WTC11 (cell line): ENCODE measurements at regions not wholly inside any gene's neighbourhood (a gene's known extent, or its start where the extent isn't known, plus 50 kb on each side); places are given as distances from the start of the nearest gene placed in this dataset.

Experiments
- ATAC-seq: fragments of 200-7000 bp; cut with Tn5 transposase; 2 replicates; pipeline ENCODE4 v1.10.0; 2021; ENCODE audit warnings: mild to moderate bottlenecking, moderate library complexity
- CTCF ChIA-PET: fragments of 300-600 bp; sonication (Branson Sonifier 250); formaldehyde crosslinking; loops from one replicate; lab custom pipeline; 2021; ENCODE audit warnings: antibody characterized with exemption; lab: Charles Lee
- POLR2A ChIA-PET: fragments of 350-600 bp; sonication (Branson Sonifier 250); formaldehyde crosslinking; loops from one replicate; lab custom pipeline; 2021; ENCODE audit warnings: antibody characterized with exemption; lab: Charles Lee
- DNase-seq: peaks from one replicate; pipeline ENCODE4 v3.0.0; 2021; ENCODE audit warnings: low spot score
- H3K27ac Mint-ChIP-seq: 2 replicates; pipeline ENCODE4 v1.8.0; 2021; ENCODE audit warnings: mixed read lengths
- H3K27me3 Mint-ChIP-seq: 2 replicates; pipeline ENCODE4 v1.8.0; 2021; ENCODE audit warnings: low read depth, mild to moderate bottlenecking, moderate library complexity, mixed read lengths
- H3K36me3 Mint-ChIP-seq: 2 replicates; pipeline ENCODE4 v1.8.0; 2021; ENCODE audit warnings: mixed read lengths
- H3K4me1 Mint-ChIP-seq: 2 replicates; pipeline ENCODE4 v1.8.0; 2022; ENCODE audit warnings: mixed read lengths
- H3K4me3 Mint-ChIP-seq: 2 replicates; pipeline ENCODE4 v1.8.0; 2021; ENCODE audit warnings: mild to moderate bottlenecking, moderate library complexity, mixed read lengths
- H3K9me3 Mint-ChIP-seq: 2 replicates; pipeline ENCODE4 v1.8.0; 2021; ENCODE audit warnings: mixed read lengths
- ATF1 ChIP-seq: sonication (generic); formaldehyde crosslinking; IDR thresholded peaks from 2 replicates; pipeline ENCODE4 v1.8.1; 2023; ENCODE audit warnings: mild to moderate bottlenecking, moderate library complexity, missing genetic modification reagents
- HMGA2 ChIP-seq: fragments of 250-450 bp; sonication (Bioruptor Pico); IDR thresholded peaks from 2 replicates; pipeline ENCODE4 v1.4.0; 2021; ENCODE audit warnings: mild to moderate bottlenecking, moderate library complexity
- KAT7 ChIP-seq: sonication (generic); formaldehyde crosslinking; IDR thresholded peaks from 2 replicates; pipeline ENCODE4 v1.8.1; 2023; ENCODE audit warnings: missing genetic modification reagents, mild to moderate bottlenecking, borderline replicate concordance
- MXD4 ChIP-seq: fragments of 250-450 bp; sonication (Bioruptor Pico); IDR thresholded peaks from 2 replicates; pipeline ENCODE4 v1.8.0; 2021; ENCODE audit warnings: mild to moderate bottlenecking, moderate library complexity, borderline replicate concordance
- NFATC4 ChIP-seq: fragments of 250-450 bp; sonication (Bioruptor Pico); IDR thresholded peaks from 2 replicates; pipeline ENCODE4 v1.9.0; 2021; ENCODE audit warnings: mild to moderate bottlenecking
- NFYB ChIP-seq: sonication (generic); formaldehyde crosslinking; conservative IDR thresholded peaks from 2 replicates; pipeline ENCODE4 v1.8.0; 2022; ENCODE audit warnings: low read depth, missing genetic modification reagents
- OVOL2 ChIP-seq: fragments of 250-450 bp; sonication (Bioruptor Pico); IDR thresholded peaks from 2 replicates; pipeline ENCODE4 v1.9.0; 2021; ENCODE audit warnings: mild to moderate bottlenecking, borderline replicate concordance
- PRRX2 ChIP-seq: fragments of 250-450 bp; sonication (Bioruptor Pico); IDR thresholded peaks from 2 replicates; pipeline ENCODE4 v1.8.0; 2021; ENCODE audit warnings: mild to moderate bottlenecking
- TCF7 ChIP-seq: sonication (generic); formaldehyde crosslinking; IDR thresholded peaks from 2 replicates; pipeline ENCODE4 v1.8.0; 2022; ENCODE audit warnings: mild to moderate bottlenecking, low read depth, missing genetic modification reagents, moderate library complexity
- ZNF416 ChIP-seq: fragments of 250-450 bp; sonication (Bioruptor Pico); IDR thresholded peaks from 2 replicates; pipeline ENCODE4 v1.9.0; 2021; ENCODE audit warnings: mild to moderate bottlenecking, inconsistent platforms
- ZNF671 ChIP-seq: fragments of 250-450 bp; sonication (Bioruptor Pico); IDR thresholded peaks from 2 replicates; pipeline ENCODE4 v1.8.0; 2021; ENCODE audit warnings: mild to moderate bottlenecking
- TF ChIP-seq, protein P1 (sequence below): sonication (generic); formaldehyde crosslinking; IDR thresholded peaks from 2 replicates; pipeline ENCODE4 v1.8.1; 2022; ENCODE audit warnings: mild to moderate bottlenecking, missing genetic modification reagents, moderate library complexity, borderline replicate concordance
- TF ChIP-seq, protein P2 (sequence below): fragments of 250-450 bp; sonication (Bioruptor Pico); IDR thresholded peaks from 2 replicates; pipeline ENCODE4 v1.9.0; 2021; ENCODE audit warnings: moderate library complexity, mild to moderate bottlenecking, inconsistent platforms, borderline replicate concordance
- TF ChIP-seq, protein P3 (sequence below): sonication (generic); formaldehyde crosslinking; IDR thresholded peaks from 2 replicates; pipeline ENCODE4 v1.8.1; 2023; ENCODE audit warnings: mild to moderate bottlenecking, missing genetic modification reagents
- TF ChIP-seq, protein P4 (sequence below): fragments of 250-450 bp; sonication (Bioruptor Pico); conservative IDR thresholded peaks from 2 replicates; pipeline ENCODE4 v1.9.0; 2021; ENCODE audit warnings: mild to moderate bottlenecking
- TF ChIP-seq, protein P5 (sequence below): sonication (generic); formaldehyde crosslinking; IDR thresholded peaks from 2 replicates; pipeline ENCODE4 v1.8.1; 2022; ENCODE audit warnings: low read depth, mild to moderate bottlenecking, moderate library complexity, missing genetic modification reagents, borderline replicate concordance
- TF ChIP-seq, protein P6 (sequence below): sonication (generic); formaldehyde crosslinking; IDR thresholded peaks from 2 replicates; pipeline ENCODE4 v1.8.0; 2022; ENCODE audit warnings: mild to moderate bottlenecking, missing genetic modification reagents

DNA sequence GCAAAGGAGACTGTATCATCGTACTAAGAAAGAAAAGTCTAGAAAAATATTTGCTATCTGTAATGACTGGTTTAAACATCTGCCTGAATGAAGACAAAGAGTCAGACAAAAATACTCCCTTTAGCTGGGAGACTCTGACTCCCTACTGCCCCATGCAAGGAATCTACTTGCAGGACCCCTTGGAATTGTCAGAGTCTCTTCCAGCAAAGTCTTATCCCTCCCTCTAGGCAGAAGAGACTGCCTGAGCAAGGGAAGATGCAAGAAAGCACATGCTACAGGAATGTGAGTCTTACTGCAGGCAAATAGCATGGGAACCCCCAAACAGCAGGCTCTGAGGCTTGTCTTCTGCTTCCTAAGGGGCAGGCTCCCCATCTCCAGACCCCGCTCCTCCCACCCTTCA is 154.0 kb downstream of the KCNA5 start:
- H3K4me3 Mint-ChIP-seq, result no peak overlapping the region
- H3K9me3 Mint-ChIP-seq, result 0 out of 2 replicates have a peak, but pooled peaks cover 3% of the 10 kb centered on the region
- DNase-seq, result no peak
- H3K27me3 Mint-ChIP-seq, result no peaks in the 10 kb centered on the region
- TF ChIP-seq, protein P1, sequence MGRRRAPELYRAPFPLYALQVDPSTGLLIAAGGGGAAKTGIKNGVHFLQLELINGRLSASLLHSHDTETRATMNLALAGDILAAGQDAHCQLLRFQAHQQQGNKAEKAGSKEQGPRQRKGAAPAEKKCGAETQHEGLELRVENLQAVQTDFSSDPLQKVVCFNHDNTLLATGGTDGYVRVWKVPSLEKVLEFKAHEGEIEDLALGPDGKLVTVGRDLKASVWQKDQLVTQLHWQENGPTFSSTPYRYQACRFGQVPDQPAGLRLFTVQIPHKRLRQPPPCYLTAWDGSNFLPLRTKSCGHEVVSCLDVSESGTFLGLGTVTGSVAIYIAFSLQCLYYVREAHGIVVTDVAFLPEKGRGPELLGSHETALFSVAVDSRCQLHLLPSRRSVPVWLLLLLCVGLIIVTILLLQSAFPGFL (CRISPR knock-in tag), result no peak
- TF ChIP-seq, protein P2, sequence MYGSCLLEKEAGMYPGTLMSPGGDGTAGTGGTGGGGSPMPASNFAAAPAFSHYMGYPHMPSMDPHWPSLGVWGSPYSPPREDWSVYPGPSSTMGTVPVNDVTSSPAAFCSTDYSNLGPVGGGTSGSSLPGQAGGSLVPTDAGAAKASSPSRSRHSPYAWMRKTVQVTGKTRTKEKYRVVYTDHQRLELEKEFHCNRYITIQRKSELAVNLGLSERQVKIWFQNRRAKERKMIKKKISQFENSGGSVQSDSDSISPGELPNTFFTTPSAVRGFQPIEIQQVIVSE, result no peak
- TF ChIP-seq, protein P3, sequence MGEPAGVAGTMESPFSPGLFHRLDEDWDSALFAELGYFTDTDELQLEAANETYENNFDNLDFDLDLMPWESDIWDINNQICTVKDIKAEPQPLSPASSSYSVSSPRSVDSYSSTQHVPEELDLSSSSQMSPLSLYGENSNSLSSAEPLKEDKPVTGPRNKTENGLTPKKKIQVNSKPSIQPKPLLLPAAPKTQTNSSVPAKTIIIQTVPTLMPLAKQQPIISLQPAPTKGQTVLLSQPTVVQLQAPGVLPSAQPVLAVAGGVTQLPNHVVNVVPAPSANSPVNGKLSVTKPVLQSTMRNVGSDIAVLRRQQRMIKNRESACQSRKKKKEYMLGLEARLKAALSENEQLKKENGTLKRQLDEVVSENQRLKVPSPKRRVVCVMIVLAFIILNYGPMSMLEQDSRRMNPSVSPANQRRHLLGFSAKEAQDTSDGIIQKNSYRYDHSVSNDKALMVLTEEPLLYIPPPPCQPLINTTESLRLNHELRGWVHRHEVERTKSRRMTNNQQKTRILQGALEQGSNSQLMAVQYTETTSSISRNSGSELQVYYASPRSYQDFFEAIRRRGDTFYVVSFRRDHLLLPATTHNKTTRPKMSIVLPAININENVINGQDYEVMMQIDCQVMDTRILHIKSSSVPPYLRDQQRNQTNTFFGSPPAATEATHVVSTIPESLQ (CRISPR knock-in tag), result no peak
- no peak for TF ChIP-seq KAT7
- TF ChIP-seq HMGA2, result no peak
- TF ChIP-seq TCF7 (CRISPR knock-in tag), result no peak
- TF ChIP-seq MXD4, result no peak
- no peak for TF ChIP-seq NFATC4 (CRISPR knock-in tag)
- TF ChIP-seq ATF1 (CRISPR knock-in tag), result no peak
- TF ChIP-seq, protein P4, sequence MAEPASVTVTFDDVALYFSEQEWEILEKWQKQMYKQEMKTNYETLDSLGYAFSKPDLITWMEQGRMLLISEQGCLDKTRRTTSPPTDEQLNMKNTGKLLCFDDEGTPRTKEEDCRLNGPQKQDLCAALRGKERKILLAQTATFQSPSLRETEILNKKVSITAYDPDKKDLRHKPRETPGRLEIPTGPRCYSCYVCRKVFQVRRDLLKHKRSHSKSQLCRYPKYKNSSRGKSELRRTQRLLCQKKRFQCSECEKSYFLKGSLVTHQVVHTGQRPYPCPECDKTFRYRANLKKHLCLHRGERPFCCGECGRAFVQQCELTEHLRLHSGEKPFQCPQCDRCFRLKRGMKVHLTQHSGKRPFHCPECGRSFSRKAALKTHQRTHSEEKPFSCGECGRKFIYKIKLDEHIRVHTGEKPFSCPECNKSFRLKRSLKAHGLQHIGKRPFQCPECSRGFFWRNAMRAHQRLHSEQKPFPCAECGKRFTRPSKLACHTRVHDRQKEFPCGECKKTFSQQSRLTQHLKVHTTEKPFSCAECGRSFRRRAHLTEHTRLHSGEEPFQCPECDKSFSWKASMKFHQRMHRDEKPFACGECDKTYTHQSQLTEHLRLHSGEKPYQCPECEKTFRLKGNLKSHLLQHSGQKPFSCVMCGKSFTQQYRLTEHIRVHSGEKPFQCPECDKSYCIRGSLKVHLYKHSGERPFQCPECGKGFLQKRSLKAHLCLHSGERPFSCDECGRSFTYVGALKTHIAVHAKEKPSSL (CRISPR knock-in tag), result no peak
- TF ChIP-seq NFYB (CRISPR knock-in tag), result no peak
- TF ChIP-seq, protein P5, sequence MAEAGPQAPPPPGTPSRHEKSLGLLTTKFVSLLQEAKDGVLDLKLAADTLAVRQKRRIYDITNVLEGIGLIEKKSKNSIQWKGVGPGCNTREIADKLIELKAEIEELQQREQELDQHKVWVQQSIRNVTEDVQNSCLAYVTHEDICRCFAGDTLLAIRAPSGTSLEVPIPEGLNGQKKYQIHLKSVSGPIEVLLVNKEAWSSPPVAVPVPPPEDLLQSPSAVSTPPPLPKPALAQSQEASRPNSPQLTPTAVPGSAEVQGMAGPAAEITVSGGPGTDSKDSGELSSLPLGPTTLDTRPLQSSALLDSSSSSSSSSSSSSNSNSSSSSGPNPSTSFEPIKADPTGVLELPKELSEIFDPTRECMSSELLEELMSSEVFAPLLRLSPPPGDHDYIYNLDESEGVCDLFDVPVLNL (CRISPR knock-in tag), result no peak
- no peak for TF ChIP-seq ZNF416 (CRISPR knock-in tag)
- no peak for TF ChIP-seq ZNF671 (CRISPR knock-in tag)
- TF ChIP-seq PRRX2 (CRISPR knock-in tag), result no peak
- no peak for TF ChIP-seq OVOL2 (CRISPR knock-in tag)
- TF ChIP-seq, protein P6, sequence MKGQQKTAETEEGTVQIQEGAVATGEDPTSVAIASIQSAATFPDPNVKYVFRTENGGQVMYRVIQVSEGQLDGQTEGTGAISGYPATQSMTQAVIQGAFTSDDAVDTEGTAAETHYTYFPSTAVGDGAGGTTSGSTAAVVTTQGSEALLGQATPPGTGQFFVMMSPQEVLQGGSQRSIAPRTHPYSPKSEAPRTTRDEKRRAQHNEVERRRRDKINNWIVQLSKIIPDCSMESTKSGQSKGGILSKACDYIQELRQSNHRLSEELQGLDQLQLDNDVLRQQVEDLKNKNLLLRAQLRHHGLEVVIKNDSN (CRISPR knock-in tag), result no peak
- no peaks in the 10 kb centered on the region; the same call in 1 of the 2 replicates for H3K36me3 Mint-ChIP-seq
- H3K4me1 Mint-ChIP-seq, result peaks cover 19% of the 10 kb centered on the region
- ChIA-PET POLR2A (no interaction called here), CTCF (interaction anchor here (6.6 kb wide), 1 partner anchor 230 kb away, joined by 75 read pairs; no protein-coding TSS in a partner anchor)
- H3K27ac Mint-ChIP-seq, result no peak overlapping the region
- ATAC-seq, result no peak
